Retinal pigment epithelial cell (primary cell): ENCODE measurements at regions not wholly inside any gene's neighbourhood (a gene's known extent, or its start where the extent isn't known, plus 50 kb on each side); places are given as distances from the start of the nearest gene placed in this dataset.

Source experiments
- DNase-seq: peaks from one replicate; pipeline ENCODE4 v3.0.0-alpha.2; 2010; ENCODE audit warnings: low read depth
- H3K4me3 ChIP-seq: 2 replicates; pipeline ENCODE4 v1.5.1; 2011; ENCODE audit warnings: mild to moderate bottlenecking, low read length, control low read depth, moderate library complexity
- TF ChIP-seq, protein P1 (sequence below): conservative IDR thresholded peaks from 2 replicates; pipeline ENCODE4 v1.5.1; 2011; ENCODE audit warnings: low read depth, low read length, control low read depth, inconsistent platforms

DNA sequence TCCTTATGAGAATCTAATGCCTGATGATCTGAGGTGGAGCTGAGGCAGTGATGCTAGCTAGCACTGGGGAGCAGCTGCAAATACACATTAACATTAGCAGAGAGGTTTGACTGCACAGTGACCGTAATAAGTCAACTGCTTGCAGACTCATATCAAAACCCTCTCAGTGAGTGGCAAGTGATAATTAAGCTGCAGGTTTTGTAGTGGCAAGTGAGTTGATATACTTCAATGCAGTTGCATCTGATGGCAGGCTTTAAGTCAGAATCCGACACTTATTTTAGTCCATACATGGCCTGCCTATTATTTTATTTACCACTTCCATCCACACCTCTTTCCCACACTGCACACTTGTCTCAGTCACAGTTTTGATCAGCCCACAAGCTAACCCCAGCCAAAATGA, 209.2 kb upstream of the IRS2 start:
- no peak overlapping the region for H3K4me3 ChIP-seq
- DNase-seq, result no peak

DNA sequence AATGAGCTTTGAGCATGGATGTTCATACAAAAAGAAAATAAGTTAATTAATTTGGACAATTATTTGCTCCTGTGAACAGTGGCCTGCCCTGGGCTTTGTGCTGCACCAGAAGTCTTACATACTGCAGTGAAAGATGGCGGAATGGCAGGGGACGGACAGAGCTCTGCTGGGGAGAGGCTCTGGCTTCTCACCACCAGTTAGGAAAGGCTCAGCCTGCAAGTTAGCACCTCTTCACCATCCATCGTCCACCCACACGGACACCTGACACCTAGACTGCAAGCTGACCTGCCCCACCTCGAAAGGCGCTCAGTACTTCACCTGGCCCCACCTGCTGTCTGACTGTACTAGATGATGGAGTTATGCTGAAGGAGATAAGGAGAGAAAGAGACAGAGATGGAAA, 203.9 kb upstream of the IRS2 start:
- no peak for DNase-seq
- TF ChIP-seq, protein P1, sequence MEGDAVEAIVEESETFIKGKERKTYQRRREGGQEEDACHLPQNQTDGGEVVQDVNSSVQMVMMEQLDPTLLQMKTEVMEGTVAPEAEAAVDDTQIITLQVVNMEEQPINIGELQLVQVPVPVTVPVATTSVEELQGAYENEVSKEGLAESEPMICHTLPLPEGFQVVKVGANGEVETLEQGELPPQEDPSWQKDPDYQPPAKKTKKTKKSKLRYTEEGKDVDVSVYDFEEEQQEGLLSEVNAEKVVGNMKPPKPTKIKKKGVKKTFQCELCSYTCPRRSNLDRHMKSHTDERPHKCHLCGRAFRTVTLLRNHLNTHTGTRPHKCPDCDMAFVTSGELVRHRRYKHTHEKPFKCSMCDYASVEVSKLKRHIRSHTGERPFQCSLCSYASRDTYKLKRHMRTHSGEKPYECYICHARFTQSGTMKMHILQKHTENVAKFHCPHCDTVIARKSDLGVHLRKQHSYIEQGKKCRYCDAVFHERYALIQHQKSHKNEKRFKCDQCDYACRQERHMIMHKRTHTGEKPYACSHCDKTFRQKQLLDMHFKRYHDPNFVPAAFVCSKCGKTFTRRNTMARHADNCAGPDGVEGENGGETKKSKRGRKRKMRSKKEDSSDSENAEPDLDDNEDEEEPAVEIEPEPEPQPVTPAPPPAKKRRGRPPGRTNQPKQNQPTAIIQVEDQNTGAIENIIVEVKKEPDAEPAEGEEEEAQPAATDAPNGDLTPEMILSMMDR, result no peak
- no peak overlapping the region for H3K4me3 ChIP-seq

More for the DNA sequence above, 209.2 kb upstream of the IRS2 start:
- TF ChIP-seq, protein P1, result no peak

DNA sequence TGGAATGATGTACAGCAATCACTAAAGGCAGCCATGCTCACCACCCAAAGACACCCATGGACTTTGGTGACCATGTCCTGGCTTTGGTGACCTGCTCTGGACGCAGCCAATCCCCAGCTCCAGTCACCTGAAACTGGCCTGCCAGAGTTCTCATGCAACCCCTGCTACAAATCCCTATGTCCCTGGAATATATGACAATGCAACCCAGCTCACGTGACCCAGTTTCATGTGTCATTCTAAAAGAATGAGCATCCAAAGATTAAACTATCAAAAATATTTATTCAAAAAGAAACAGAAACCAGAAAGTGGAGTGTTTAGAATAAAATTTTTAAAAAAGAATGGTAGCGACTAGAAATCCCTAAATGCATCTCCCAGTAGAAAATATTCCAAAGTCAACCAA, 203.3 kb upstream of the IRS2 start:
- DNase-seq, result no peak
- TF ChIP-seq, protein P1, result no peak
- no peak overlapping the region for H3K4me3 ChIP-seq

DNA sequence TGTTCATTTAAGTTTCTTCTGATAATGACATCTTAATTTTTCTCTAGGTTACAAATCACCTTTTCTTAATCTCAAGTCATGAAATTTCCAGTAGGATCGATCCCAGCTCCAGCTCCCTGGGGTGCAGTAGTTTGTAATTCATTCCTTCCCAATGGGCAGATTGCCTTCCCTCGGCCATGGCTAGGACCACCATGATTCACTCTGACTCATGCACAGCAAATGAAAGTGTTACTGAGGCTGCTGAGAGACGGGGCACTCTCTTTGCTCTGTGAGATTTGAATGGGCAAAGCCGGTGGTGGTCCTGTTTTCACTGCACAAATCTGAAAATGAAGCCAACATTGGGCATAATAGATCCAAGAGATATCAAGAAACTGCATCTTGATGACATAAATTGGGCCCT, 202.8 kb upstream of the IRS2 start:
- no peak for DNase-seq
- TF ChIP-seq, protein P1, result no peak
- no peak overlapping the region for H3K4me3 ChIP-seq

DNA sequence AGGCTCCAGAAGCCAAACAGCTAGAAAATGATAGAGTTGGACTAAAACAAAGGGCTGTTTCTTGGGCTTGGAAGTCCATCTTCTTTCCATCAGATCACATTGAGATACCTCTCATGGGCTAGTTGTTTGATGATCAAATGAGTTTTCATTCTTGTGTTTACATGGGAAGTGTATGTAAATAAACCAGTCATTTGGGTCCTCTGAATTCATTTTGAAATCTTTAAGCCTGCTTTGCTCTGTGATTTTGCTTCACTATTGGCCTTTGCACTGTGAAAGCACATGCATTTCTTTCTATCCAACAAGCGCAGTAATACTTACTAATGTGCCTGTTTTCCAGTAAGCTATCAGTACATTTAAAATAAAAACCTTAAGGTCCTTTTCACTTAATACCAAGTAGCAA, 200.5 kb upstream of the IRS2 start:
- no peak overlapping the region for H3K4me3 ChIP-seq
- TF ChIP-seq, protein P1, result no peak
- DNase-seq, result no peak

DNA sequence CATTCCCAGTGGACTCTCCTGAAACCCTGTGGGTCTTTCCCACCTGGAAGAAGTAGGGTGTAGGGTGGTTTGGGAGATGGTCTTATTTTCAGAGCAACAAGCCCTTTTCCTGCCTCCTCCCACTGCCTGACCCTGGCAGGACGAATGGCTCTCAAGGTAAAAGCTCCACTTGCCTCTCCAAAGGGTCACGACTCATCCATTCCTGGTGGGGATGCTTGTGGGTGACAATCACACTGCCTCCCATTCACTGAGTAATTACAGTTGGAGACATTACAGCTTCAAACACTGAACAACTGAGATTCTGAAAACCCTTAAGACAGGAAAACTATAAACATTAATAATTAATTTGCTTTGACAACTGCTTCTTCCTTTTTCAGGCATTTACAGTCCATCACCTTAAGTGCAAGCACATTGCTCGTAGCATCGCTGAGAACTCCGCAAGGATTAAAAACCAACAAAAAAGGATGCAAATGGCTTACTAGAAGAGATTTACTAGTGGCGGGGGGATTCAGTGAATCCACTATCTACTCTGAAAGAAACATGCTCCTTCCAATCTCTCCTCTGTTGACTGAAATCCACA, 199.6 kb upstream of the IRS2 start:
- no peak overlapping the region for H3K4me3 ChIP-seq
- DNase-seq, result no peak
- TF ChIP-seq, protein P1, result no peak

DNA sequence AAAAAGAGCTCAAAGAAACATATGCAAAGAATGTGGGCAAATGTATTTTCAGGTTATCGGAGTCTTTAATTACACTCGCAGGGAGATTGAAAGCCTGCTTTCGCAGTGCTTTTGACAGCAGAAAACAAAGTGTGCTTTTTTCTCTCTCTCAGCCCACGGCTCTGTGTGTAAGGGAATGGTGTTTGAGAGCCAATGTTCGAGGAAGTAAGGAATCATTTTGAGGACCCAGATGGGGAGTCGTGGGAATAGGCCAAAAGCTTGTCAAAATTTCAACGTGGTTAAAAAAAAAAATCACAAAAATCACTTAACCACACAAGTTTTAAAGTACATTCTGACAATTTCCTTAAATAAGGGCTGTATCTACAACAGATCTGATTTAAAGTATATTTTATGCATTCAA, 197.1 kb upstream of the IRS2 start:
- H3K4me3 ChIP-seq, result no peak overlapping the region
- no peak for DNase-seq
- TF ChIP-seq, protein P1, result no peak
